GM23338 (cell line): ENCODE measurements at regions not wholly inside any gene's neighbourhood (a gene's known extent, or its start where the extent isn't known, plus 50 kb on each side); places are given as distances from the start of the nearest gene placed in this dataset.
"Not testable (repeated sequence)": the region's sequence is repeated elsewhere in the genome, so short reads cannot be mapped to it uniquely, and the experiment has no call there.

ENCODE experiments used
- CTCF ChIP-seq, 2 experiments: fragments of 200-600 bp in 1 of 2; sonication (generic) in 1 of 2; conservative IDR thresholded peaks; 2 replicates each; pipeline versions ENCODE4 v1.5.1 to v1.6.1; 2016 to 2017; ENCODE audit warnings: antibody characterized with exemption in 2 of 2, low read depth in 2 of 2, mild to moderate bottlenecking in 2 of 2, moderate library complexity in 1 of 2
- ETS1 ChIP-seq: IDR thresholded peaks from 2 replicates; pipeline ENCODE4 v1.6.1; 2016; ENCODE audit warnings: antibody characterized with exemption
- EZH2 ChIP-seq: fragments of 200-600 bp; sonication (generic); IDR thresholded peaks from one replicate; pipeline ENCODE4 v1.8.0; 2017; ENCODE audit warnings: antibody characterized with exemption, mild to moderate bottlenecking, low read depth; ENCODE audit not compliant: unreplicated experiment
- EZH2phosphoT487 ChIP-seq: fragments of 200-600 bp; sonication (generic); IDR thresholded peaks from one replicate; pipeline ENCODE4 v1.8.1; 2018; ENCODE audit warnings: antibody characterized with exemption; ENCODE audit not compliant: unreplicated experiment
- JUNB ChIP-seq: IDR thresholded peaks from one replicate; pipeline ENCODE4 v1.6.1; 2016; ENCODE audit warnings: antibody characterized with exemption; ENCODE audit not compliant: unreplicated experiment
- POLR2AphosphoS5 ChIP-seq: IDR thresholded peaks from 2 replicates; pipeline ENCODE4 v1.6.1; 2016; ENCODE audit warnings: antibody characterized with exemption, low read depth
- REST ChIP-seq: IDR thresholded peaks from one replicate; pipeline ENCODE4 v1.6.1; 2018; ENCODE audit warnings: antibody characterized with exemption; ENCODE audit not compliant: unreplicated experiment
- STAT1 ChIP-seq: IDR thresholded peaks from one replicate; pipeline ENCODE4 v1.6.1; 2016; ENCODE audit warnings: antibody characterized with exemption; ENCODE audit not compliant: unreplicated experiment
- ZNF114 ChIP-seq: fragments of 250-450 bp; sonication (Bioruptor Pico); IDR thresholded peaks from 2 replicates; pipeline ENCODE4 v1.5.0; 2020; ENCODE audit warnings: mild to moderate bottlenecking, moderate library complexity

GRCh38 chr9:110132531-110132930 is 75.4 kb downstream of the C9orf152 start:
- TF ChIP-seq EZH2; CTCF (conservative IDR thresholded peaks at IDR 0.05; ENCODE audit: low read depth in 2 of 2); EZH2phosphoT487; JUNB; POLR2AphosphoS5; ZNF114 (CRISPR knock-in tag); REST; STAT1; ETS1: not testable (repeated sequence)
